HEK293 (cell line): ENCODE measurements at regions not wholly inside any gene's neighbourhood (a gene's known extent, or its start where the extent isn't known, plus 50 kb on each side); places are given as distances from the start of the nearest gene placed in this dataset.
"Not testable (repeated sequence)": the region's sequence is repeated elsewhere in the genome, so short reads cannot be mapped to it uniquely, and the experiment has no call there.

Experiments
- CTCF ChIA-PET: fragments of 350-600 bp; formaldehyde crosslinking; extraction: SDS; loops from one replicate; lab custom pipeline; 2021; ENCODE audit warnings: antibody characterized with exemption; lab: Yijun Ruan, JAX
- POLR2A ChIA-PET: fragments of 300-600 bp; formaldehyde crosslinking; extraction: SDS; loops from one replicate; lab custom pipeline; 2020; ENCODE audit warnings: antibody characterized with exemption, inconsistent platforms; lab: Yijun Ruan, JAX
- H3K27ac ChIP-seq: fragments of 200-500 bp; sonication (Bioruptor generic); 2 replicates; pipeline ENCODE4 v1.5.1; 2014; ENCODE audit warnings: low read depth, low read length, control low read depth, inconsistent platforms; ENCODE audit errors: extremely low read depth
- H3K36me3 ChIP-seq, 2 experiments: fragments of 200-500 bp in 1 of 2; sonication (Bioruptor generic) in 1 of 2; 1 replicate in 1 of 2; 2 replicates in 1 of 2; pipeline ENCODE4 v1.5.1; 2014 to 2017; ENCODE audit warnings: inconsistent platforms in 2 of 2, low read length in 2 of 2; ENCODE audit not compliant: control insufficient read depth in 2 of 2, insufficient read depth in 1 of 2
- H3K4me1 ChIP-seq: fragments of 200-500 bp; sonication (Bioruptor generic); 2 replicates; pipeline ENCODE4 v1.5.1; 2014; ENCODE audit warnings: mild to moderate bottlenecking, low read length, inconsistent platforms; ENCODE audit not compliant: control insufficient read depth, insufficient read depth
- H3K4me3 ChIP-seq: 2 replicates; pipeline ENCODE4 v1.5.1; 2011; ENCODE audit warnings: low read depth, mild to moderate bottlenecking, control low read depth, low read length, moderate library complexity
- H3K9me3 ChIP-seq: fragments of 200-500 bp; sonication (Bioruptor generic); 2 replicates; pipeline ENCODE4 v1.5.1; 2014; ENCODE audit warnings: low read depth, low read length, inconsistent platforms; ENCODE audit not compliant: control insufficient read depth, insufficient read depth
- GFI1B ChIP-seq: fragments of 450-650 bp; formaldehyde crosslinking; IDR thresholded peaks from 2 replicates; pipeline ENCODE4 v1.5.1; 2016; ENCODE audit warnings: missing biosample characterization, missing genetic modification characterization
- GLI2 ChIP-seq: fragments of 450-650 bp; formaldehyde crosslinking; IDR thresholded peaks from 2 replicates; pipeline ENCODE4; 2017; ENCODE audit warnings: missing biosample characterization, missing genetic modification characterization, low read depth, borderline replicate concordance
- TRIM28 ChIP-seq: IDR thresholded peaks from 2 replicates; pipeline ENCODE4 v1.6.1; 2011; ENCODE audit warnings: low read length, control low read depth, borderline replicate concordance
- ZFP69B ChIP-seq: fragments of 450-650 bp; formaldehyde crosslinking; IDR thresholded peaks from 2 replicates; pipeline ENCODE4 v1.5.1; 2016; ENCODE audit warnings: missing biosample characterization, missing genetic modification characterization
- ZNF146 ChIP-seq: fragments of 450-650 bp; formaldehyde crosslinking; IDR thresholded peaks from 2 replicates; pipeline ENCODE4 v1.5.1; 2016; ENCODE audit warnings: missing biosample characterization, missing genetic modification characterization
- ZNF23 ChIP-seq: fragments of 450-650 bp; formaldehyde crosslinking; IDR thresholded peaks from 2 replicates; pipeline ENCODE4 v1.5.1; 2016; ENCODE audit warnings: missing biosample characterization, missing genetic modification characterization, borderline replicate concordance
- ZNF239 ChIP-seq: fragments of 450-650 bp; formaldehyde crosslinking; IDR thresholded peaks from 2 replicates; pipeline ENCODE4 v1.5.1; 2016; ENCODE audit warnings: missing biosample characterization, missing genetic modification characterization
- ZNF248 ChIP-seq: fragments of 450-650 bp; formaldehyde crosslinking; IDR thresholded peaks from 2 replicates; pipeline ENCODE4 v1.5.1; 2017; ENCODE audit warnings: missing biosample characterization, missing genetic modification characterization
- ZNF501 ChIP-seq: fragments of 450-650 bp; formaldehyde crosslinking; IDR thresholded peaks from 2 replicates; pipeline ENCODE4 v1.5.1; 2016; ENCODE audit warnings: missing biosample characterization, missing genetic modification characterization
- ZNF549 ChIP-seq: fragments of 450-650 bp; IDR thresholded peaks from 2 replicates; pipeline ENCODE4 v1.5.1; 2018; ENCODE audit warnings: missing biosample characterization, missing genetic modification characterization, mild to moderate bottlenecking, inconsistent platforms, moderate library complexity
- ZNF558 ChIP-seq: fragments of 450-650 bp; formaldehyde crosslinking; IDR thresholded peaks from 2 replicates; pipeline ENCODE4 v1.5.1; 2016; ENCODE audit warnings: missing biosample characterization, missing genetic modification characterization
- ZNF664 ChIP-seq: fragments of 450-650 bp; formaldehyde crosslinking; IDR thresholded peaks from 2 replicates; pipeline ENCODE4 v1.5.1; 2016; ENCODE audit warnings: missing biosample characterization, missing genetic modification characterization
- ZSCAN30 ChIP-seq: fragments of 450-650 bp; IDR thresholded peaks from 2 replicates; pipeline ENCODE4 v1.5.1; 2018; ENCODE audit warnings: missing biosample characterization, mild to moderate bottlenecking, missing genetic modification characterization, moderate library complexity
- TF ChIP-seq, protein P1 (sequence below): fragments of 450-650 bp; formaldehyde crosslinking; IDR thresholded peaks from 2 replicates; pipeline ENCODE4 v1.5.1; 2016; ENCODE audit warnings: missing biosample characterization, missing genetic modification characterization, borderline replicate concordance
- TF ChIP-seq, protein P2 (sequence below): fragments of 450-650 bp; formaldehyde crosslinking; optimal IDR thresholded peaks from 2 replicates; pipeline ENCODE3; 2016; ENCODE audit warnings: missing biosample characterization, mild to moderate bottlenecking, missing genetic modification characterization

- TF ChIP-seq ZNF23 (tag by site-specific recombination) (no peak), ZNF501 (tag by site-specific recombination) (no peak)
Measured at GRCh38 chr20:51169813-51170212, 146.9 kb upstream of the KCNG1 start (continued).

GRCh38 chr20:51167911-51168310 is 145.0 kb upstream of the KCNG1 start:
- POLR2A ChIA-PET, result not testable (repeated sequence)
- CTCF ChIA-PET, result interaction anchor here (0.5 to 0.7 kb wide), 2 partner anchors 100 to 1928 kb away, joined by 3 read pairs; no protein-coding TSS in a partner anchor

GRCh38 chr20:51166489-51166888 is 143.6 kb upstream of the KCNG1 start:
- CTCF ChIA-PET, result no interaction called here
- no peak overlapping the region for H3K27ac ChIP-seq
- POLR2A ChIA-PET, result no interaction called here
- TF ChIP-seq, protein P1, sequence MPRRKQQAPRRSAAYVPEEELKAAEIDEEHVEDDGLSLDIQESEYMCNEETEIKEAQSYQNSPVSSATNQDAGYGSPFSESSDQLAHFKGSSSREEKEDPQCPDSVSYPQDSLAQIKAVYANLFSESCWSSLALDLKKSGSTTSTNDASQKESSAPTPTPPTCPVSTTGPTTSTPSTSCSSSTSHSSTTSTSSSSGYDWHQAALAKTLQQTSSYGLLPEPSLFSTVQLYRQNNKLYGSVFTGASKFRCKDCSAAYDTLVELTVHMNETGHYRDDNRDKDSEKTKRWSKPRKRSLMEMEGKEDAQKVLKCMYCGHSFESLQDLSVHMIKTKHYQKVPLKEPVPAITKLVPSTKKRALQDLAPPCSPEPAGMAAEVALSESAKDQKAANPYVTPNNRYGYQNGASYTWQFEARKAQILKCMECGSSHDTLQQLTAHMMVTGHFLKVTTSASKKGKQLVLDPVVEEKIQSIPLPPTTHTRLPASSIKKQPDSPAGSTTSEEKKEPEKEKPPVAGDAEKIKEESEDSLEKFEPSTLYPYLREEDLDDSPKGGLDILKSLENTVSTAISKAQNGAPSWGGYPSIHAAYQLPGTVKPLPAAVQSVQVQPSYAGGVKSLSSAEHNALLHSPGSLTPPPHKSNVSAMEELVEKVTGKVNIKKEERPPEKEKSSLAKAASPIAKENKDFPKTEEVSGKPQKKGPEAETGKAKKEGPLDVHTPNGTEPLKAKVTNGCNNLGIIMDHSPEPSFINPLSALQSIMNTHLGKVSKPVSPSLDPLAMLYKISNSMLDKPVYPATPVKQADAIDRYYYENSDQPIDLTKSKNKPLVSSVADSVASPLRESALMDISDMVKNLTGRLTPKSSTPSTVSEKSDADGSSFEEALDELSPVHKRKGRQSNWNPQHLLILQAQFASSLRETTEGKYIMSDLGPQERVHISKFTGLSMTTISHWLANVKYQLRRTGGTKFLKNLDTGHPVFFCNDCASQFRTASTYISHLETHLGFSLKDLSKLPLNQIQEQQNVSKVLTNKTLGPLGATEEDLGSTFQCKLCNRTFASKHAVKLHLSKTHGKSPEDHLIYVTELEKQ (tag by site-specific recombination), result no peak
- peak; percentile 85 for TF ChIP-seq ZNF146 (tag by site-specific recombination)
- no peaks in the 10 kb centered on the region for H3K9me3 ChIP-seq
- no peak overlapping the region for H3K4me3 ChIP-seq
- H3K36me3 ChIP-seq, result no peaks in the 10 kb centered on the region
- H3K4me1 ChIP-seq, result no peaks in the 10 kb centered on the region

More at GRCh38 chr20:51167911-51168310, 145.0 kb upstream of the KCNG1 start:
- not testable (repeated sequence) for H3K27ac ChIP-seq, H3K36me3 ChIP-seq, H3K9me3 ChIP-seq, H3K4me3 ChIP-seq, H3K4me1 ChIP-seq

DNA sequence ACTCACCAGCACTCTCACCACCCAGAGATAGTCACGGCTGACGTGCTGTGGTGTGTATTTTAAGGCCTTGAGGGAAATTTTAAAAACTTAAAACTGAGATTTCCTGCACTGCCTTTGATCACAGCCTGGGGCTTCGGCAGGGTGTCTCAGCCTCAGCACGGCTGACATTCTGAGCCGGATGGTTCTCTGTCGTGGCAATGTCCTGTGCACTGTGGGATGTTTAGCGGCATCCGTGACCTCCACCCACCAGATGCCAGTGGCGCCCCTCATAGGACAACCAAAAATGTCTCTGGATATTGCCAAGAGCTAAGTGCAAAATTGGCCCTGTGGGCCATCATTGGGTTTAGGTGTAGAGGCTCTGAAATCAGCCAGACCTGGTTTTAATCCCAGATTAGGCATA is 142.2 kb upstream of the KCNG1 start:
- TF ChIP-seq, protein P2, sequence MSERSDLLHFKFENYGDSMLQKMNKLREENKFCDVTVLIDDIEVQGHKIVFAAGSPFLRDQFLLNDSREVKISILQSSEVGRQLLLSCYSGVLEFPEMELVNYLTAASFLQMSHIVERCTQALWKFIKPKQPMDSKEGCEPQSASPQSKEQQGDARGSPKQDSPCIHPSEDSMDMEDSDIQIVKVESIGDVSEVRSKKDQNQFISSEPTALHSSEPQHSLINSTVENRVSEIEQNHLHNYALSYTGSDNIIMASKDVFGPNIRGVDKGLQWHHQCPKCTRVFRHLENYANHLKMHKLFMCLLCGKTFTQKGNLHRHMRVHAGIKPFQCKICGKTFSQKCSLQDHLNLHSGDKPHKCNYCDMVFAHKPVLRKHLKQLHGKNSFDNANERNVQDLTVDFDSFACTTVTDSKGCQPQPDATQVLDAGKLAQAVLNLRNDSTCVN (tag by site-specific recombination), result no peak
- no peak for TF ChIP-seq ZNF664 (tag by site-specific recombination)
- TF ChIP-seq GLI2 (tag by site-specific recombination), result no peak
- no peak for TF ChIP-seq ZNF239 (tag by site-specific recombination)
- TF ChIP-seq ZNF558, result no peak
- no peak for TF ChIP-seq ZNF549 (tag by site-specific recombination)
- no peak for TF ChIP-seq ZFP69B
- TF ChIP-seq TRIM28, result no peak
- TF ChIP-seq ZNF248, result no peak
- TF ChIP-seq ZSCAN30, result no peak
- TF ChIP-seq GFI1B (tag by site-specific recombination), result no peak
- ChIA-PET POLR2A (no interaction called here), CTCF (interaction anchor here (0.5 kb wide), 2 partner anchors 12 to 56 kb away, joined by 3 to 4 read pairs; no protein-coding TSS in a partner anchor)
- H3K4me1 ChIP-seq, result no peaks in the 10 kb centered on the region
- H3K27ac ChIP-seq, result no peak overlapping the region
- H3K4me3 ChIP-seq, result no peak overlapping the region
- no peaks in the 10 kb centered on the region for H3K9me3 ChIP-seq
- H3K36me3 ChIP-seq, result no peaks in the 10 kb centered on the region
